ENCODE measurements at regions not wholly inside any gene's neighbourhood (a gene's known extent, or its start where the extent isn't known, plus 50 kb on each side); places are given as distances from the start of the nearest gene placed in this dataset.
"Not testable (repeated sequence)": the region's sequence is repeated elsewhere in the genome, so short reads cannot be mapped to it uniquely, and the experiment has no call there.

DNA sequence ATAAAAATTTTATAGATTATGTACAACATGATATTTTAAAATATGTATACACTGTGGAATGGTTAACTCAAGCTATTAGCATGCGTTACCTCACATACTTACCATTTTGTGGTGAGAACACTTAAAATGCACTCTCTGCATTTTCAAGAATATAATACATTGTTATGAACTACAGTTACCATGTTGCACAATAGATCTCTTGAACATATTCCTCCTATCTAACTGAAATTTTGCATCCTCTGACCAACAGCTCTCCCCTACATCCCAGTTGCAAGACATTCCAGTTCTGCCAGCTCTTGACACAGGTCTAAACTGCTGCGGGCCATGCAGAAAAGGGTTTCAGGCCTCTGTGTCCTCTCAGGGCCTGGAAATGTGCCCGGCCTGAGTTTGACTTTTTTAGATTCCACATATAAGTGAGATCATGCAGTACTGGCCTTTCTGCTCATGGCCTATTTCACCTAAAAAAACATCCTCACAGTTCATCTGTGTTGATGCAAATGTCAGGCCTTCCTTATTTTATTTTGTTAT, 113.7 kb downstream of the CDCA7 start:
- no peak for DNase-seq

DNA sequence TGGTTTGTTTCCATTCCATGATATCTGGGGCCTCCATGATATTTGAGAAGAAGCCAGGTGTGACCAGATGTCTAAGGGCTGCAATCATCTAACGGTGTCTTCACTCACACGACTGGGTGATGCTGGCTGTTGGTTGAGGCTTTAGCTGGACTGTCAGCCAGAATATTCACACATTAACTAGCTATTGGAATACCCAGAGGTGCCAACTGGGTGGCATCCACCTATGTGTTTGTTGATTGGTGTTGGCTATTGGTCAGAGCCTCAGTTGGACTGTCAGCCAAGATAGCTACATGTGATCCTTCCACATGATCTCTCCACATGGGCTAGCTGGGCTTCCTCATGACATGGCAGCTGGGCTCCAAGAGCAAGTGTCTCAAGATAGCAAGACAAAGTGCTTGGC, 117.4 kb downstream of the CDCA7 start:
- DNase-seq = no peak

DNA sequence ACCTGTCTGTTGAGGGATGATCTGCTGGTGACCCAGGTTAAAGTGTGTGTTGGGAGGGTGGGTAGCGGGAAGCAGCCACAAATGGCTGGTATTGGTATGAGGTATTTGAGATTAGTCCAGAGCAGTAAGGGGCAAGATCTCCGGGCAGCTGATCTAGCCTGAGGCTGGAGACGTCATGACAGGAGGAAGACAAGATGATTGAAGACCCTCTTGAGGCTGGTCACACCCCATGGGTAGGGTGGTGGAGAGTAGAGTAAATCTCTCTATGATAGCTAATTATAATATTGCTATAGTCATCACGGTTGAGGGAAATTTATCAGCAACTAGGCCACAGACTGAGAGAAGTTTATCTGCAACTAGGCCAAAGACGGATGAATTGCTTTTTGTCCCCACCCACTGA, 128.5 kb downstream of the CDCA7 start:
- DNase-seq = no peak

DNA sequence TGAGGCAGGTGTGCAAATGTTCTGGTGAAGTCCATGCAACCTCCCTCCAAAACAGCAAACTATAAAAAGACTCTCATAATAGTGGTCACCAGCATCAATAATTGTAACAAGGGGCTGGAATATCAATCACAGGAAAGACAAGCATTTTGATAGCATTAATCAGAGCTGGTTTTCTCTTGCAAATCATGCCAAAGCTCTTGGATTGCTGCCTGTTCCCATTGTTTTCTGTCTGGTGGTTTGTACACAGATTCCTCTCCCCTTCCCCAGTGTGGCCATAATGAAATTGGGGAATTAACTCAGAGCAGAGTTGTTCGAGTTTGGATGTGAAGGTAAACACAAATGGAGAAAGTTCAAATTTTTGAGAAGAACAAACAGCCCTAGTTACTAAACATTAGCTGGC, 134.2 kb downstream of the CDCA7 start:
- DNase-seq = no peak

DNA sequence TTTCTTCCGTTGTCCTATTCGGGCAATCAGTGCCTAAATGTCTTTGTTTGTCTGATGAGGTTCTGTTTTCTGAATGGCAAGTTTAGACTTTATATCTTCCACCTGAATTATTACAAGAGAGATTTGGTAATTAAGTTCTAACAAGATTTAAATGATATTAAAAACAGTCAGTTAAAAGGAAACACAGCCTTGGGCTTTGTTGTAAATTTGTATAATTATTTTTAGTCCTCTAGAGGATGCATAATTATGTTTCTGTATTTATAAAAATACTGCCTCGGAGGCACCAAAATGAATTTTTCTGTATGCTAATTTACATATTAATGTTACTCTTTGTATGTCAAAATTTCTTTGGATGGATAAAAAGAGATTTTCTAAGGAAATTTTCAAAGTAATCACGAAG, 136.7 kb downstream of the CDCA7 start:
- no peak for DNase-seq

DNA sequence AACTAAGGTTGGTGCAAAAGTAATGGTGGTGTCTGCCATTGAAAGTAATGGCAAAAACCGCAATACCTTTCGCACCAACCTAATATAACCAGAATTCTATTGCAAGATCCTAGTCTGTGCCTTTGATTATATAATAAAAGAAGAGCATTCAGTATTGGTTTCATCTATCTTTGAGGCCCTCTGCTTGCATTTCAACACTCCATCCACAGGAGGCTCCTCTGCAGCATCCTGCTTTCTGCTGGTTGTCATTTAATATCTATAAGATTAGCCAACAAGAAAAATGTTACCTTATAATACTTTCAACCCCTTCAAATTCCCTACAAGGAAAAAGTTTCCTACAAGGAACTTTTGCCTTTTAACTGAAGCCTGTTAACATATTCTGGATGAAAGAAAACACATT, 139.2 kb downstream of the CDCA7 start:
- DNase-seq = no peak

DNA sequence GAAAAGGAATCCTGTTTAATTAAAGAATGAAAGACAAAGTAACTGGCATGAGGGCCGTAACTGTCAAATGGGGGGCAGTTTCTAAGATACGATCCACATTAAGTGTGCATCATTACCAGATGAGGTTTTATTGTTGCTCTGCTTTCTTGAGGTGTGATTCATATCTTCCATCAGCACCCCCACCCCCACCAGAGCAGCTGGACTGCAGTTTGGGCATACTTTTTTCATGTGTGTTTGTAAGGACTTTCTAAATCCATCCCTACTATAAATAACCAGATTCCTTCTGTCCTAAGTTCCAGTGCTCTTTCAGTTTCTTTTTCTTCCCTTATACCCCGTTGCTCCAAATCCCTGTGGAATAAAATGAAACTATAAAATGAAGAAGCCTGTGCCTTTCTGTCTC, 142.1 kb downstream of the CDCA7 start:
- no peak for DNase-seq

DNA sequence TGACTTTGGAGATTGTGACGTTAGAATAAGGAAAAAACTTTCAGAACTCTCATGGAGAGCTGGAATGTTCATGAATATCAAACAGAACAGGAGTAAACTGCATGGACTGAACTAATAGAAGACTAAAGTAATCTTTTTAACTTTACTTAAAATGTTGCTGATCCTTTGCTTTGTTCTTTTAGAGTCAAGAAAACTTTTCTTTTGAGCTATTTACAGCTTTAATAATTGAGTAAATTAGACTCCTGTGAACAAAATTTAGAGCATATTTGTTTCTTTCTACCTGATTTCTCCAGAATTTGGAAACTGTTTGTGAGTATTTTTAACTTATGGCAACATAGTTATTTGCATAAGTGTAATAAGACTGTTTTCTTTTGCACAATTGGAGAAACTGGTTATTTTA, 146.3 kb downstream of the CDCA7 start:
- no peak for DNase-seq

DNA sequence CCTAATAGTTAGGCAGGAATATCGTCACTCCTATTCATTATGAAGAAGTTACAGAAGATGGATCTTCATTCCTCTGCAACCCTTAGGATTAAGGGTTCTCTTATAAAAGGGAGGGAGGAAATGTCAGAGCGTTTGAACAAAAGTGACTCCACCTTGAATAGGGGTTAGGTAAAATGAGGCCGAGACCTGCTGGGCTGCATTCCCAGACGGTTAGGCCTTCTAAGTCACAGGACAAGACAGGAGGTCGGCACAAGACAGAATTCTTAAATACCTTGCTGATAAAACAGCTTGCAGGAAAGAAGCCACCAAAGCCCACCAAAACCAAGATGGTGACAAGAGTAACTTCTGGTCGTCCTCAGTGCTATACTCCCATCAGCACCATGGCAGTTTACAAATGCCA, 147.6 kb downstream of the CDCA7 start:
- no peak for DNase-seq

DNA sequence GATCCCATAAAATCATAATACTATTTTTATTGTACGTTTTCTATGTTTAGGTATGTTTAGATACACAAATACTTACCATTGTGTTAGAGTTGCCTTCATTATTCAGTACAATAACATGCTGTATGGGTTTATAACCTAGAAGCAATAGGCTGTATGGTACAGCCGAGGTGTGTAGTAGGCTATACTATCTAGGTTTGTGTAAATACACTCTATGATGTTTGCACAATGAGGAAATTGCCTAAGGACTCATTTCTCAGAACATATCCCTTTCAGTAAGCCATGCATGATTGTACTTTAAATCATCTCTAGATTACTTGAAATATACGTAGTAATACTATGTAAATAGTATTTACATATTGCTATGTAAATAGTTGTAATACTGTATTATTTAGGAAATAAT, 156.7 kb downstream of the CDCA7 start:
- DNase-seq = no peak

DNA sequence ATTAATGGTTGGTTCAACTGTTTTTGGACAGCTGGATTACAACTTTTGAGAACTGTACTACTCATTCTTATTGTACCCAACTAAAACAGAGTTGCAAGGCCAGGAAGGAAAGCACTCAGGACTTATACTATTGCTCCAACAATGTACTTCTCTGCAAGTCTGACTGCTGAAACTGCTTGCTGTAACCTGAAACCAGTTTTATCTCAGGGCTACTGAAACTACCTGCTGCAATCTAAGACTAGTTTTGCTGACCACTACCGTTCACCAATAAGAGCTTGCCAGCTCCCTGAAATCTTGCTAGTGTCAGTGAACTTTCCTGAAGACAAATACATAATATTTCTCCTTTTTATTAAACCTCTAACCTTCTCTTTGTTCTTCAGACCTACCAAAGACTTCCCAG, 157.3 kb downstream of the CDCA7 start:
- DNase-seq = no peak

DNA sequence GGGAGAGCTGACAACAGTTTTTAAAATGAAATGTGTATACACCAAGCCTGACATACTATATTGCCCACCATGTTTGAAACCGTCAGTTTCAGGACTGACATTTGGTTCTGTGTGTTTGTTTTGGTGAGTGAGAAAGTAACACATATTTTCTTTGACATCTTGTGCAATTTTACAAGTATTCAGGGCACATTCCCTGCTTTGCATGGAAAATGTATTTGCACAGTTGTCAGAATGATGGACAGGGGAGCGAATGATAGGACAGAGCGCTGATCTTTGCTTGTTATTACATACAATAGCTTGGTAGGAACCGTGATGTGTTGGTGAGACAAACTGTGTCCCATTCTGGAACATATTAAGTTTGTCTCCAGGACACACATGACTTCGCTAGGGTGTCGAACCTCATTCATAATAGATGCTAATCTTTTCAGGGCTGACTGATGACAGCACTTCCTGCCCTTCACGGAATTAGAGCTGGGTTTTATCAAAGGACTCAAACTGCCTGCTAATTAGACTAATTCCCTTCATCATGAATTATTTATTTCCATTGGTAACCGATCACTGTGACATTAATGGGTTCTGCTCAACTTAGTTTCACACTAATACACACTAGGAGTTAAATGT, 158.5 kb downstream of the CDCA7 start:
- no peak for DNase-seq

DNA sequence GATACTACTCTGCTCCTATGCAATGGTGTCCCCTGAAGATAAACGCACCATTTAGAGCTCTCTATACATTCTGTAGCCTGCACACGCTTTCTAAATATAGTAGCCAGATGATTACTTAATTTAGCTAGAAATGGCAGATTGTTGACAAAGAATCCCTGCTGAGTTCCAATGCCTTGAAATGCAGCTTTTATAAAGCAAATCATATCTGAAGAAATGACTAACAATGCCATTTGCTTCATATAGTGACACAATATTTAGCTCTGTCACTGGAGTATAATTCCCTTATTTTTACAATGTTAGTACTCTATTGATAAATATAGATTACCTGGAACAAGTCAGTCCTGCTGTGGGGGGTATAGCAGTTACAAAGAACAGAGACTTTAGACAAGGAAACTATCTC, 166.2 kb downstream of the CDCA7 start:
- DNase-seq = no peak

DNA sequence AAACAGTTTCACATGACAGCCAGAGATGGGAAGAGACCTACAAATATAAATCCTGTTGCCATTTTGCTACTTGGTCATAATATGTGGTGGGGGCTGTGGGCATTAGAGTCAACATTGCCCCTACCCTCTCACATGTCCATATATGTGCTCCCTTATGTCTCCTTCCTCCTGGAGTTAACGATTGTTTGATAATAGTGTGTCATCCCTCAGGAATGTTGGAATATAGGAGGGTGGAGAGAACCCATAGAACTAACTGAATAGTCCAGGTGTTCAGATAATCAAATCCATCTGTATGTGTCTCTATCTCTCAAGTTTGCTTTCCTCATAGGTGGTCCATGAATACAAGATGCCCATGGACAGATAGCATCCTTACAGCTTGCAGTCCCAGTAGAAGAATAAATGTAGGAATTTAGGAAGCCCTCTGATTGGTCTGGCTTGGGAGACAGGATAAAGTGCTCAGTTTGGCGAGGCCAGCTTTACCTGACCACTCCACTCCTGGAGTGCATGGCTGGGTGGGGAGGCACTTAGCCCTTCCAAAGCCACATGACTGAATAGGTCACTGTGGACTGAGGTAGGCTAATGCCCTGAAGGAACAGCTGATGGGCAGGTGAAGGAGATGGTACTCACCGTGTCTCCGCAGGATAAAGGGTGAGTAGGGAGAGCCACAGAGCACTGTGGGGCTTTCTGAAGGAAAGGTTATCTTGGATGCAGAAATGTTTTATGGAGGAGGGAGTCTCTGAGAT, 166.9 kb downstream of the CDCA7 start:
- DNase-seq = no peak

DNA sequence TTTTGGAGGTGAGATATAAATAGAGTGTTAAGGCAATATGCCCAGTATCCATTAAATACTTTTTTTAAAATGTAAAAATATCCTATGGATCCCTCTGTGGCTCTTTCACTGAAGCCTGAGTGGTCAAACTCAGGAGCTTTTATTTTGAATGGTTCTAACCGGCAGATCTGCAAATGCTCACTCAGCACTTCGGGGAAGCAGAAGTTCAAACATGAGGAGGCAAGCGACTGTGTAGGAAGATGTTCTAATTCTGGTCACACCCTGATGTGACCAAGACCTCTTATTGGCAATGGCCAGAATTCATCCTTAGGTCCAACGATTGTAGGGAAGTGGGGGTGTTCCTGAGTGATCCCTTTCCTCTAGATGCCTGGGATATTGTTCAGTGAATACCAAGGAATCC, 168.8 kb downstream of the CDCA7 start:
- no peak for DNase-seq

DNA sequence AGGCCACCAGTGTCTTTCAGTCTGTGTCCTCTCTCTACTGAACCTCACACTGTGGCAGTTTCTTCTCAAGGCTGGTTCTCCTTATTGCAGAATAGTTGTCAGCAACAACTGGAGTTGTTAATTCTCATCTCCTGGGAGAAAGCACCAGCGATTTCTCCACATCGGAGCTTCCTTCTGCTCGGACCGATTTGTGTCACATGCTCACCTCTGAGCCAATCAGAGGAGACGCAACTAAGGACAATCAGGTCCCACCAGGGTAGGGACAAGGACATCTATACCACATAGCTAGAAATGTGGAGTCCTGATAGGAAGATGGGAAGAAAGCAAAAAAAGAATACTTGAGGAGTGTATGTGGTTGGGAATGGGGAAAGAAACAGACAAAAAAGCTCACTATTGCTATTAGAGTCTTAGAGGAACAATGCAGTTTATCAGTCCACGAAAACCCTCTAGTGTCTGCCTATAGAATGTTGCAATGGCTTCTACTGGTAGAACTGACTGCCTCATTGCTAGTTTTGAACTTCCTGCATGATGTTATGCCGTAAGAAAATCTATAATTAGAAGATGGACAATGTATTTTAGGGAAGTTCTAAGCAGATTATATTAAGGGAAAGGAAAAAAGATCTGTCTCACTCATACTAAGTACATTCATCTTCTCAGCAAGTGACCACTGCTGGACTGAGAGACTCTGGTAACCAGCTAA, 169.7 kb downstream of the CDCA7 start:
- no peak for DNase-seq

DNA sequence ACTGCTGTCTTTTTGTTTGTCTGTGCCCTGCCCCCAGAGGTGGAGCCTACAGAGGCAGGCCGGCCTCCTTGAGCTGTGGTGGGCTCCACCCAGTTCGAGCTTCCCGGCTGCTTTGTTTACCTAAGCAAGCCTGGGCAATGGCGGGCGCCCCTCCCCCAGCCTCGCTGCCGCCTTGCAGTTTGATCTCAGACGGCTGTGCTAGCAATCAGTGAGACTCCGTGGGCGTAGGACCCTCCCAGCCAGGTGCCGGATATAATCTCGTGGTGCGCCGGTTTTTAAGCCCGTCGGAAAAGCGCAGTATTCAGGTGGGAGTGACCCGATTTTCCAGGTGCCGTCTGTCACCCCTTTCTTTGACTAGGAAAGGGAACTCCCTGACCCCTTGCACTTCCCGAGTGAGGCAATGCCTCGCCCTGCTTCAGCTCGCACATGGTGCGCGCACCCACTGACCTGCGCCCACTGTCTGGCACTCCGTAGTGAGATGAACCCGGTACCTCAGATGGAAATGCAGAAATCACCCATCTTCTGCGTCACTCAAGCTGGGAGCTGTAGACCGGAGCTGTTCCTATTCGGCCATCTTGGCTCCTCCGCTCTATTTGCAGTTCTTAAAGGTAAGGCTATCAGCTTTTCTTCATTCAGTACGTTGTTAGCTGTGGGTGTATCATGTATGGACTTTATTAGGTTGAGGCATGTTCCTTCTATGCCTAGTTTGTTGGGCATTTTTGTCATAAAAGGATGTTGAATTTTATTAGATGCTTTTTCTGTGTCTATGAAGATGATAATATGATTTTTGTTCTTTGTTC, 178.3 kb downstream of the CDCA7 start:
- DNase-seq = not testable (repeated sequence)

DNA sequence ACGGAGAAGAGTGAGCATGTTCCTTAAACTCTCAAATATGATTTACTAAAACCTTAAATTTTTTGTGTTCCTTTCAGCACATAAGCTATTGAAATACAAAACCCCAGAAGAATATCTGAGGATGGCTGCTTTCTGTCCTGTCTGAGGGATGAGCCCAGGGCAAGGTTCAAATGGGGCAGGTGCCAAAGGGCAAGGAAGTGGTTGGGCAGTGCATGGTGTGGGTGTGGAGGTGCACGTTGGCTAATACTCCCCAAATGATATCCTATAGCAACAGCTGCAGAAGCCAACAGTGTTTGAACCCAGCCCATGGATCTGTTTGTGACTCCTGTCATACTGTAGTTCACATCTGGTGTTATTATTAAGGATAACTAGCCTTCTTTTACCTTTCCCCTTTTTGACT, 183.0 kb downstream of the CDCA7 start:
- DNase-seq = no peak

DNA sequence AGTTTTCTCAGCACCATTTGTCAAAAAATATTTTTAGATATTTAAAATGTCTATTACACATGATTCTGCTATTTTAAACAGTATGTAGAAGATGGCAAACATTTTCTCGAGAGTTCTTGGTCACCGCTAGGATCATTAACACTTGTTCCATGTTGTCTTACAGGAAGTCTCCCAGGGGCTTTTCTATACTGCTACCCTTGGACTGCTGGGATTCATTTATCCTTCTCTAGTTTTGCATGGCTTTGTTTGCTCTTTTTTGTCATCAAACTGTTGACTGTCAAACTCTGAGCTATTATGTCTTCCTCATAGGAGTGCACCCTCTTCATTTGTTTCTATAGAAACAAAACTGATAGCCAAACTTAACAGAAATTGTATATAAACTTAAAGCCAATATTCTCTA, 184.9 kb downstream of the CDCA7 start:
- DNase-seq = no peak

DNA sequence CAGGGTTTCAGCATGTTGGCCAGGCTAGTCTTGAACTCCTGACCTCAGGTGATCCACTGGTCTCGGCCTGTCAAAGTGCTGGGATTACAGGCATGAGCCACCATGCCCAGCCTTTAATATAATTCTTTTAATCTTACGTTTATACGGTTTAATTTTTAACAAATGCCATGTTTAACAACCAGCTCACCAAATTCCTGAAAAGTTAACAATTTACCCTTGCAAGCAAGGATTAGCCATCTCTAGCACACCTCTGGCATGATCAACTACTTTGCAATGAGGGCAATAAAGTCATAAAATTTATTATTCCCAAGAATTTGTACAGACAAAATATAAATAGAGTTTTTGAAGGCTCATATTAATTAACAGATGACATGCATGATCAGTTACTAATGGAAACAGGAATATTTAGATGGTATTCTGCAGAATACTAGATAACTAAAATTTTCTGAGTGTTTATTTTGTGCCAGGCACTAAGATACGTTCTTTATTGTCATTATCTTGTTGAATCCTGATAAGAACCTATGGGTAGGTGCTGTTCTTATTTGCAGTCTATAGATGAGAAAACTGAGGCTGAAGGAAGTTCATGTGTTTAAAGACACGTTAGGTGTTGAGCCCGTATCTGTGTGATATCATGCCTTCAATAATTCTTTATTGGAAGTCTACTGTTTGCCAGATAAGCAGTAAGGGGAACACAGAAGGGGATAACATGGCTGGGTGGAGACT, 190.1 kb downstream of the CDCA7 start:
- no peak for DNase-seq

DNA sequence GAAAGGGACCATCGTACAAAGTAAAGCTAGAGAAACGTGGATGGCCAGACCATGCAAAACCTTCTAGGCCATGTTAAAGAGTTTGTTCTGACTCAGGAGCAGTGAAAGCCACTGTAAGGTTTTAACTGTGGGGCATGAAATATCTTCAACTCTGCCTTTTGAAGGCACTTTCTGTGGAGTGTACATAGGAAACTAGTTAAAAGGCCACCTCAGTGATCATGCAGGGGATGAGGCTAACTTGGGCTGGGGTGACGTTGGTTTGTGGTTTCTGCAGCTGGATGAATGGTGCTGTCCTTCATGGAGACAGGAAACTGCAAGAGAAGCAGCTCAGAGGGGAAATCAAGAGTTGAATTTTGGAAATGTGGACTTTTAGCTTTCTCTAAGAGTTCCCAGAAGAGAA, 190.7 kb downstream of the CDCA7 start:
- DNase-seq = no peak

DNA sequence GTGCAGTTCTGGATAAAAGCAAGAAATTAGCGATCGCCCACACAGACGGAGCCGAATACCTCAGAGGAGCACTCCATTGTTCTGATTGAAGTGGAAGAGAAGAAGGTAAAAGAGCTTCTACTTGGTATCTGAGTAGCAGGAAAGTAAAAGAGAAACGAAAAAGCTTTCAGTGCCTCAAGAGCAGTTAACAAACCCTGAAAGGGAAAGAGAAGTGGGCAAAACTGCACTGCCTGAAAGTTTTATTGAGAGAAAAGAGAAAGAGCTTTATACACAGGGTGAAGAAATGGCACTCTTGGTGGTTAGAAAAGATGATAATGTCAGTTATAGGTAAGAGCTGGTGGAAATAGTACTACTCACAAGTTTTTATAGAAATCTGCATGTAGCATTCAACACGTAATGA, 192.8 kb downstream of the CDCA7 start:
- no peak for DNase-seq

DNA sequence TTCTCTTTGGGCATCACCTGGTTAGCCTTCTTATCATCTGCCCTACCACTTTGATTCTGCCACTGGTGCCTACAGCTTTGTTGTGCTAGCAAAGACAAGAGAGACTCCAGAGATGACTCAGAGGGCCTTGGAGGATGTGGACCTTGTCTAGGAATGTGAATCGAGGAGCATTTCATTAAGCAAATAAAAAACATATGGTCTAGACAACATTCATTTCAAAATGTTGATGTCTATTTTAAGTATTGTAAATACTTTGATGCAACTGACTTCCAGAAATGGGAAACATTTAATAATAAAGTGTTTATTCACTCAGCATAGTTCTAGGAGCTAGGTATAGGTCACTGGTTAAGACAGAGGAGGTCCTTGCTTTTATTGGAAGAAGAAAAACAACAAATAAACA, 195.5 kb downstream of the CDCA7 start:
- no peak for DNase-seq
